H9 (cell line): ENCODE measurements at regions not wholly inside any gene's neighbourhood (a gene's known extent, or its start where the extent isn't known, plus 50 kb on each side); places are given as distances from the start of the nearest gene placed in this dataset.
"Not testable (repeated sequence)": the region's sequence is repeated elsewhere in the genome, so short reads cannot be mapped to it uniquely, and the experiment has no call there.

Experiments
- DNase-seq: peaks from one replicate; pipeline ENCODE4 v3.0.0-alpha.2; 2017
- H2AFZ ChIP-seq: one replicate; pipeline ENCODE4 v1.6.1; 2013; ENCODE audit warnings: mild to moderate bottlenecking, low read length, control low read depth, moderate library complexity
- H2AK5ac ChIP-seq: 2 replicates; pipeline ENCODE4 v1.6.1; 2013; ENCODE audit warnings: low read length, control low read depth, mixed read lengths; ENCODE audit not compliant: insufficient read length
- H2BK120ac ChIP-seq: one replicate; pipeline ENCODE4 v1.6.1; 2013; ENCODE audit warnings: low read depth, mild to moderate bottlenecking, low read length, control low read depth, inconsistent platforms; ENCODE audit not compliant: poor library complexity, severe bottlenecking
- H2BK12ac ChIP-seq: 2 replicates; pipeline ENCODE4 v1.6.1; 2013; ENCODE audit warnings: low read length, control low read depth, mixed read lengths, low read depth; ENCODE audit not compliant: insufficient read length
- H2BK15ac ChIP-seq: 2 replicates; pipeline ENCODE4 v1.6.1; 2013; ENCODE audit warnings: low read depth, low read length, control low read depth
- H2BK20ac ChIP-seq: one replicate; pipeline ENCODE4 v1.6.1; 2013; ENCODE audit warnings: low read depth, mild to moderate bottlenecking, low read length, control low read depth, inconsistent platforms; ENCODE audit not compliant: poor library complexity, severe bottlenecking
- H2BK5ac ChIP-seq: 2 replicates; pipeline ENCODE4 v1.6.1; 2013; ENCODE audit warnings: low read length, control low read depth, mixed read lengths; ENCODE audit not compliant: insufficient read length
- H3K14ac ChIP-seq: 2 replicates; pipeline ENCODE4 v1.6.1; 2013; ENCODE audit warnings: low read length, control low read depth; ENCODE audit not compliant: insufficient read depth
- H3K18ac ChIP-seq: 2 replicates; pipeline ENCODE4 v1.6.1; 2013; ENCODE audit warnings: low read depth, mild to moderate bottlenecking, mixed read lengths, low read length, control low read depth; ENCODE audit not compliant: insufficient read length
- H3K23ac ChIP-seq: 2 replicates; pipeline ENCODE4 v1.6.1; 2013; ENCODE audit warnings: low read length, control low read depth, mixed read lengths, low read depth; ENCODE audit not compliant: insufficient read length
- H3K23me2 ChIP-seq: 2 replicates; pipeline ENCODE4 v1.6.1; 2013; ENCODE audit warnings: low read depth, mild to moderate bottlenecking, mixed read lengths, low read length, control low read depth; ENCODE audit not compliant: insufficient read length, poor library complexity, severe bottlenecking
- H3K27ac ChIP-seq: 2 replicates; pipeline ENCODE4 v1.5.1; 2013; ENCODE audit warnings: low read length, control low read depth, mixed read lengths, low read depth; ENCODE audit not compliant: insufficient read length
- H3K27me3 ChIP-seq: 2 replicates; pipeline ENCODE4 v1.6.1; 2013; ENCODE audit warnings: low read length, control low read depth, inconsistent platforms; ENCODE audit not compliant: insufficient read depth
- H3K4ac ChIP-seq: 2 replicates; pipeline ENCODE4 v1.6.1; 2013; ENCODE audit warnings: low read depth, mild to moderate bottlenecking, control low read depth, inconsistent platforms, low read length, moderate library complexity
- H3K4me1 ChIP-seq: 2 replicates; pipeline ENCODE4 v1.6.1; 2013; ENCODE audit warnings: low read length, control low read depth, inconsistent platforms; ENCODE audit not compliant: insufficient read depth
- H3K4me2 ChIP-seq: 2 replicates; pipeline ENCODE4 v1.6.1; 2013; ENCODE audit warnings: low read length, control low read depth, mixed read lengths; ENCODE audit not compliant: insufficient read length, insufficient read depth
- H3K56ac ChIP-seq: 2 replicates; pipeline ENCODE4 v1.6.1; 2013; ENCODE audit warnings: low read depth, mild to moderate bottlenecking, mixed read lengths, low read length, control low read depth; ENCODE audit not compliant: insufficient read length
- H3K79me1 ChIP-seq: 2 replicates; pipeline ENCODE4 v1.6.1; 2013; ENCODE audit warnings: low read depth, mild to moderate bottlenecking, moderate library complexity, low read length, control low read depth, inconsistent platforms; ENCODE audit not compliant: insufficient read depth, poor library complexity, severe bottlenecking
- H3K79me2 ChIP-seq: 2 replicates; pipeline ENCODE4 v1.6.1; 2013; ENCODE audit warnings: low read length, control low read depth, inconsistent platforms; ENCODE audit not compliant: insufficient read depth
- H3K9ac ChIP-seq: 2 replicates; pipeline ENCODE4 v1.6.1; 2013; ENCODE audit warnings: low read length, control low read depth, mixed read lengths; ENCODE audit not compliant: insufficient read length; ENCODE audit errors: extremely low read depth
- H3K9me3 ChIP-seq: one replicate; pipeline ENCODE4 v1.6.1; 2013; ENCODE audit warnings: low read depth, low read length, inconsistent platforms; ENCODE audit not compliant: control insufficient read depth
- H3T11ph ChIP-seq: one replicate; pipeline ENCODE4 v1.6.1; 2013; ENCODE audit warnings: mild to moderate bottlenecking, low read length, control low read depth, inconsistent platforms
- H4K20me1 ChIP-seq: one replicate; pipeline ENCODE4 v1.6.1; 2013; ENCODE audit not compliant: control insufficient read depth, insufficient read length, insufficient read depth
- H4K5ac ChIP-seq: 2 replicates; pipeline ENCODE4 v1.6.1; 2013; ENCODE audit warnings: low read depth, mild to moderate bottlenecking, mixed read lengths, low read length, control low read depth; ENCODE audit not compliant: insufficient read length
- H4K8ac ChIP-seq: replicated peaks from 2 replicates; pipeline ENCODE4 v1.6.1; 2013; ENCODE audit warnings: low read length, control low read depth, mixed read lengths, low read depth; ENCODE audit not compliant: insufficient read length
- H4K91ac ChIP-seq: 2 replicates; pipeline ENCODE4 v1.6.1; 2013; ENCODE audit warnings: low read depth, mild to moderate bottlenecking, moderate library complexity, mixed read lengths, low read length, control low read depth; ENCODE audit not compliant: insufficient read length
- H3K27ac Mint-ChIP-seq, 3 experiments: 2 replicates in 2 of 3; 3 replicates in 1 of 3; pipeline ENCODE4 v1.8.0; 2020 to 2021; ENCODE audit warnings: mixed read lengths in 3 of 3, mild to moderate bottlenecking in 1 of 3, moderate library complexity in 1 of 3
- H3K27me3 Mint-ChIP-seq: 2 replicates; pipeline ENCODE4 v1.8.0; 2021; ENCODE audit warnings: low read depth, mild to moderate bottlenecking, moderate library complexity, mixed read lengths
- H3K36me3 Mint-ChIP-seq, 3 experiments: 2 replicates in 2 of 3; 3 replicates in 1 of 3; pipeline ENCODE4 v1.8.0; 2020 to 2021; ENCODE audit warnings: low read depth in 3 of 3, mixed read lengths in 3 of 3; ENCODE audit not compliant: insufficient read depth in 1 of 3
- H3K4me1 Mint-ChIP-seq, 2 experiments: 2 replicates each; pipeline ENCODE4 v1.8.0; 2020; ENCODE audit warnings: mixed read lengths in 2 of 2
- H3K4me3 Mint-ChIP-seq, 2 experiments: 2 replicates in 1 of 2; 3 replicates in 1 of 2; pipeline ENCODE4 v1.8.0; 2020 to 2021; ENCODE audit warnings: mild to moderate bottlenecking in 2 of 2, mixed read lengths in 2 of 2, moderate library complexity in 1 of 2
- H3K9me3 Mint-ChIP-seq, 2 experiments: 2 replicates in 1 of 2; 3 replicates in 1 of 2; pipeline ENCODE4 v1.8.0; 2020; ENCODE audit warnings: mild to moderate bottlenecking in 2 of 2, mixed read lengths in 2 of 2, moderate library complexity in 1 of 2
- CTCF ChIP-seq: fragments of 200-600 bp; sonication (generic); conservative IDR thresholded peaks from 3 replicates; pipeline ENCODE4 v1.8.0; 2021; ENCODE audit warnings: antibody characterized with exemption, mild to moderate bottlenecking
- WGBS: extraction: QIAGEN DNeasy Blood & Tissue Kit; methylation state at CpG from one replicate; pipeline ENCODE4 v1.1.7; 2013; ENCODE audit warnings: missing lambda C conversion rate, low lambda C conversion rate, mixed read lengths; ENCODE audit not compliant: insufficient read length; ENCODE audit errors: extremely low coverage; 5-methylcytosine and 5-hydroxymethylcytosine counted together

GRCh38 chr9:722388-722980 lies 119.0 kb upstream of the DMRT1 start:
- no peak overlapping the region for H2BK5ac ChIP-seq
- H2BK15ac ChIP-seq, result no peak overlapping the region
- 0 out of 7 replicates have a peak overlapping the region, but pooled peaks of 1 of the 3 experiments have one; percentile 34 for H3K27ac Mint-ChIP-seq
- H3T11ph ChIP-seq, result no peak overlapping the region
- H3K36me3 Mint-ChIP-seq, result no peaks in the 10 kb centered on the region
- H3K27ac ChIP-seq, result no peak overlapping the region
- no peak overlapping the region for H3K4ac ChIP-seq
- H3K4me1 ChIP-seq, result peaks cover 4% of the 10 kb centered on the region; the same call in 1 of the 2 replicates
- WGBS, result no CpG with 5 or more reads among the region's 7 CpGs
- H3K79me2 ChIP-seq, result no peaks in the 10 kb centered on the region; the same call in 1 of the 2 replicates
- H3K18ac ChIP-seq, result no peak overlapping the region
- no peak overlapping the region for H2BK12ac ChIP-seq
- no peak overlapping the region for H3K14ac ChIP-seq
- H3K9me3 Mint-ChIP-seq, result no peaks in the 10 kb centered on the region
- no peak overlapping the region for H2AFZ ChIP-seq
- no peaks in the 10 kb centered on the region for H3K27me3 Mint-ChIP-seq
- DNase-seq, result no peak
- H2BK120ac ChIP-seq, result no peak overlapping the region
- no peak for TF ChIP-seq CTCF
- H2AK5ac ChIP-seq, result no peak overlapping the region
- no peak overlapping the region for H3K23ac ChIP-seq
- H3K27me3 ChIP-seq, result no peaks in the 10 kb centered on the region
- H3K4me2 ChIP-seq, result no peak overlapping the region
- no peak overlapping the region for H3K9ac ChIP-seq
- H3K4me3 Mint-ChIP-seq, result no peak overlapping the region
- H3K23me2 ChIP-seq, result no peaks in the 10 kb centered on the region
- H3K56ac ChIP-seq, result no peak overlapping the region
- no peaks in the 10 kb centered on the region for H3K9me3 ChIP-seq
- no peaks in the 10 kb centered on the region for H3K79me1 ChIP-seq
- H4K20me1 ChIP-seq, result no peaks in the 10 kb centered on the region
- peaks cover 34 to 43% of the 10 kb centered on the region in 2 experiments for H3K4me1 Mint-ChIP-seq
- H4K5ac ChIP-seq, result no peak overlapping the region
- H4K91ac ChIP-seq, result no peak overlapping the region
- no peak overlapping the region for H2BK20ac ChIP-seq
- H4K8ac ChIP-seq, result no peak overlapping the region

GRCh38 chr9:724461-724860 lies 117.0 kb upstream of the DMRT1 start:
- no CpG with 5 or more reads among the region's 14 CpGs for WGBS

More at GRCh38 chr9:724461-724860, 117.0 kb upstream of the DMRT1 start:
- H4K8ac ChIP-seq, H3K79me1 ChIP-seq, H2BK15ac ChIP-seq, H3K4ac ChIP-seq, H2AK5ac ChIP-seq, H3K56ac ChIP-seq, H3T11ph ChIP-seq, H3K18ac ChIP-seq, H3K9ac ChIP-seq, H3K27ac ChIP-seq, H3K27me3 ChIP-seq, DNase-seq, H3K79me2 ChIP-seq, H2BK20ac ChIP-seq, H4K91ac ChIP-seq, H2BK5ac ChIP-seq, H4K5ac ChIP-seq, H2BK12ac ChIP-seq, H3K4me1 ChIP-seq, H3K9me3 Mint-ChIP-seq, H3K4me2 ChIP-seq, H3K36me3 Mint-ChIP-seq, H4K20me1 ChIP-seq, H3K9me3 ChIP-seq, H3K23me2 ChIP-seq, H3K4me3 Mint-ChIP-seq, H3K27me3 Mint-ChIP-seq, H2AFZ ChIP-seq, H2BK120ac ChIP-seq, H3K14ac ChIP-seq, H3K23ac ChIP-seq: not testable (repeated sequence)
- peak overlapping the region in 1 of 3 experiments; percentile 40; a peak in 1 of 7 replicates for H3K27ac Mint-ChIP-seq
- peaks cover 51 to 61% of the 10 kb centered on the region in 2 experiments for H3K4me1 Mint-ChIP-seq
